H1 (cell line): ENCODE measurements at regions not wholly inside any gene's neighbourhood (a gene's known extent, or its start where the extent isn't known, plus 50 kb on each side); places are given as distances from the start of the nearest gene placed in this dataset.

Experiments used
- CTCF ChIP-seq, 3 experiments: IDR thresholded peaks; 1 replicate in 2 of 3; 2 replicates in 1 of 3; pipeline versions ENCODE4 v1.5.1 to v1.6.1; 2011; ENCODE audit warnings: low read length in 3 of 3, mild to moderate bottlenecking in 3 of 3, inconsistent platforms in 2 of 3, low read depth in 1 of 3, moderate library complexity in 1 of 3; ENCODE audit not compliant: insufficient read depth in 1 of 3; ENCODE audit errors: control extremely low read depth in 1 of 3
- KDM1A ChIP-seq: fragments of 200-600, 300-600 bp; sonication (generic); IDR thresholded peaks from 2 replicates; pipeline ENCODE4 v1.7.1; 2016; ENCODE audit warnings: mild to moderate bottlenecking, low read length, borderline replicate concordance
- POLR2A ChIP-seq, 2 experiments: IDR thresholded peaks; 1 replicate in 1 of 2; 2 replicates in 1 of 2; pipeline ENCODE4 v1.6.1; 2011; ENCODE audit warnings: low read depth in 2 of 2, low read length in 2 of 2, mild to moderate bottlenecking in 2 of 2; ENCODE audit errors: control extremely low read depth in 1 of 2
- RAD21 ChIP-seq, 2 experiments: IDR thresholded peaks in 1 of 2; conservative IDR thresholded peaks in 1 of 2; 2 replicates each; pipeline ENCODE4 v1.6.1; 2011; ENCODE audit warnings: low read depth in 2 of 2, low read length in 2 of 2, improper control_type of control experiment in 1 of 2, inconsistent platforms in 1 of 2, mild to moderate bottlenecking in 1 of 2, moderate library complexity in 1 of 2
- SP4 ChIP-seq: IDR thresholded peaks from 2 replicates; pipeline ENCODE4 v1.6.1; 2012; ENCODE audit warnings: low read length, inconsistent platforms
- TF ChIP-seq, protein P1 (sequence below): IDR thresholded peaks from 2 replicates; pipeline ENCODE4 v1.6.1; 2012; ENCODE audit warnings: low read length, inconsistent platforms

DNA sequence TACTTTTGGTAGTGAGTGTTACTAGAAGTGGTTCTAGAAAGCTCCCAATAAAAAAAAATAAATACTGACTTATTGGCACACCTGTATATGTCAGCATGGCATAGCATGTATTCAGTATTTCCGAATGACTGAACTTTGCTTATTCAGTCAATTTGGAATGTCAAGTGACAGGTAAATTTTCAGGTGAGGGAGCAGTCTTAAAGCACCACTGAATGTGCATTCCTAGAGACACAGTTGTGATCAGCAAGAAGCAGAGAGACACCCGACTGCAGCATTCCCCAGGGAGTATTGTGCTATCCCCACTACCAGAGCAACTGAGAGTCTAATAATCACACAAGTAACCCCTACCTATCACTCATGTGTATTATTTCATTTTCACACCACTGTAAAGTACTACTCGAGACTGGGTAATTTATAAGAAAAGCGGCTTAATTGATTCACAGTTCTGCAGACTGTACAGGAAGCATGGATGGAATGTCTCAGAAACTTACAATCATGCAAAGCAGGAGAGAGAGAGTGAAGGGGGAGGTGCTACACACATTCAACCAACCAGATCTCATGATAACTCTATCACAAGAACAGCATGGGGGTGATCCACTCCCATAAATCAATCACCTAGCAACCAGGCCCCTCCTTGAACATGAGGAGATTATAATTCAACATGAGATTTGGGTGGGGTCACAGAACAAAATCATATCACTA is 201.5 kb downstream of the TBX15 start:
- TF ChIP-seq POLR2A (IDR thresholded peaks at IDR 0.05; ENCODE audit: control extremely low read depth in 1 of 2, low read depth in 2 of 2, low read length in 2 of 2) (no peak), SP4 (no peak), CTCF (IDR thresholded peaks at IDR 0.05; ENCODE audit: control extremely low read depth in 1 of 3, insufficient read depth in 1 of 3, low read depth in 1 of 3, low read length in 3 of 3) (no peak), KDM1A (no peak), RAD21 (IDR thresholded peaks at IDR 0.05 in 1 of 2, conservative IDR thresholded peaks at IDR 0.05 in 1 of 2; ENCODE audit: low read depth in 2 of 2, low read length in 2 of 2) (no peak)
- TF ChIP-seq, protein P1, sequence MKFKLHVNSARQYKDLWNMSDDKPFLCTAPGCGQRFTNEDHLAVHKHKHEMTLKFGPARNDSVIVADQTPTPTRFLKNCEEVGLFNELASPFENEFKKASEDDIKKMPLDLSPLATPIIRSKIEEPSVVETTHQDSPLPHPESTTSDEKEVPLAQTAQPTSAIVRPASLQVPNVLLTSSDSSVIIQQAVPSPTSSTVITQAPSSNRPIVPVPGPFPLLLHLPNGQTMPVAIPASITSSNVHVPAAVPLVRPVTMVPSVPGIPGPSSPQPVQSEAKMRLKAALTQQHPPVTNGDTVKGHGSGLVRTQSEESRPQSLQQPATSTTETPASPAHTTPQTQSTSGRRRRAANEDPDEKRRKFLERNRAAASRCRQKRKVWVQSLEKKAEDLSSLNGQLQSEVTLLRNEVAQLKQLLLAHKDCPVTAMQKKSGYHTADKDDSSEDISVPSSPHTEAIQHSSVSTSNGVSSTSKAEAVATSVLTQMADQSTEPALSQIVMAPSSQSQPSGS: no peak
